ENCODE measurements at regions not wholly inside any gene's neighbourhood (a gene's known extent, or its start where the extent isn't known, plus 50 kb on each side); places are given as distances from the start of the nearest gene placed in this dataset.

GRCh38 chr13:58300974-58301681, 669.6 kb downstream of the PCDH17 start:
- no peaks in the 10 kb centered on the region for H3K36me3 ChIP-seq (ENCODE audit: low read depth, missing control alignments)
- no peak overlapping the region for H3K4me3 ChIP-seq
- H3K9me3 ChIP-seq = no peaks in the 10 kb centered on the region
- no peaks in the 10 kb centered on the region for H3K4me1 ChIP-seq
- no peaks in the 10 kb centered on the region for H3K27me3 ChIP-seq
- intact Hi-C loops (cut with DNase I; ENCODE audit: low total_unique reads) = no loop called here
- TF ChIP-seq CTCF (IDR thresholded peaks at IDR 0.05) (no peak), POLR2A (IDR thresholded peaks at IDR 0.05) (no peak)
- no peak for DNase-seq
- WGBS, 2 donors = 90 to 100% methylated on average over 1 of the region's 1 CpG
- no peak overlapping the region for H3K27ac ChIP-seq

- Histone ChIP-seq H3K36me3 (ENCODE audit: low read depth, missing control alignments) (no peaks in the 10 kb centered on the region), H3K27ac (no peak overlapping the region), H3K4me3 (no peak overlapping the region), H3K27me3 (no peaks in the 10 kb centered on the region), H3K9me3 (no peaks in the 10 kb centered on the region), H3K4me1 (no peaks in the 10 kb centered on the region)
- intact Hi-C loops (cut with DNase I; ENCODE audit: low total_unique reads) = no loop called here
- DNase-seq = no peak
- no peak for TF ChIP-seq POLR2A (IDR thresholded peaks at IDR 0.05)
- no peak for TF ChIP-seq CTCF (IDR thresholded peaks at IDR 0.05)
- 78 to 83% methylated on average over 2 of the region's 2 CpGs for WGBS, 2 donors
Measured at GRCh38 chr13:58302349-58302748, 670.8 kb downstream of the PCDH17 start.

GRCh38 chr13:58306062-58306461, 674.5 kb downstream of the PCDH17 start:
- 86 to 100% methylated on average over 1 of the region's 1 CpG for WGBS, 2 donors
- no peaks in the 10 kb centered on the region for H3K36me3 ChIP-seq (ENCODE audit: low read depth, missing control alignments)
- intact Hi-C loops (cut with DNase I; ENCODE audit: low total_unique reads) = no loop called here
- no peaks in the 10 kb centered on the region for H3K9me3 ChIP-seq
- H3K27ac ChIP-seq = no peak overlapping the region
- DNase-seq = no peak
- no peaks in the 10 kb centered on the region for H3K27me3 ChIP-seq
- H3K4me3 ChIP-seq = no peak overlapping the region
- H3K4me1 ChIP-seq = no peaks in the 10 kb centered on the region
- TF ChIP-seq POLR2A (IDR thresholded peaks at IDR 0.05) = no peak
- no peak for TF ChIP-seq CTCF (IDR thresholded peaks at IDR 0.05)

DNA sequence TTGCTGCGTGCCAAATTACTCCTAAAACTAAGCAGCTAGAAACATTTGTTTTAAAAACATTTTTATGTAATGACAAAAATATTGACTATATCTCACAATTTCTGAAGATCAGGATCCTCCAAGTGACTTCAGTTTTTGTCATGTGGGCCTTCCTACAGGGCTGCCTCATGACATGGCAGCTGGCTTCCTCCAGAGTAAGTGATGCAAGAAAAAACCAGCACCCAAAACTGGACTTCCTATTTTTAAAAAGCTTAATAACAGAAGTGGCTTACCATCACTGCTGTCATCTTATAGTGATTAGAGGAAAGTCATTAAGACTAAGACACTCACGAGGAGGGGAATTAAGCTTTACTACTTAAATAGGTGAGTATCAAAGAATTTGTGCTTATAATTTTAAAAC, 681.7 kb downstream of the PCDH17 start:
- TF ChIP-seq POLR2A (IDR thresholded peaks at IDR 0.05) (no peak), CTCF (IDR thresholded peaks at IDR 0.05) (no peak)
- Histone ChIP-seq H3K9me3 (no peaks in the 10 kb centered on the region), H3K36me3 (ENCODE audit: low read depth, missing control alignments) (no peaks in the 10 kb centered on the region), H3K27ac (no peak overlapping the region), H3K4me3 (no peak overlapping the region), H3K27me3 (no peaks in the 10 kb centered on the region), H3K4me1 (no peaks in the 10 kb centered on the region)
- intact Hi-C loops (cut with DNase I; ENCODE audit: low total_unique reads) = no loop called here
- 89 to 90% methylated on average over 2 of the region's 2 CpGs for WGBS, 2 donors
- no peak for DNase-seq
